ENCODE measurements at regions not wholly inside any gene's neighbourhood (a gene's known extent, or its start where the extent isn't known, plus 50 kb on each side); places are given as distances from the start of the nearest gene placed in this dataset.

DNA sequence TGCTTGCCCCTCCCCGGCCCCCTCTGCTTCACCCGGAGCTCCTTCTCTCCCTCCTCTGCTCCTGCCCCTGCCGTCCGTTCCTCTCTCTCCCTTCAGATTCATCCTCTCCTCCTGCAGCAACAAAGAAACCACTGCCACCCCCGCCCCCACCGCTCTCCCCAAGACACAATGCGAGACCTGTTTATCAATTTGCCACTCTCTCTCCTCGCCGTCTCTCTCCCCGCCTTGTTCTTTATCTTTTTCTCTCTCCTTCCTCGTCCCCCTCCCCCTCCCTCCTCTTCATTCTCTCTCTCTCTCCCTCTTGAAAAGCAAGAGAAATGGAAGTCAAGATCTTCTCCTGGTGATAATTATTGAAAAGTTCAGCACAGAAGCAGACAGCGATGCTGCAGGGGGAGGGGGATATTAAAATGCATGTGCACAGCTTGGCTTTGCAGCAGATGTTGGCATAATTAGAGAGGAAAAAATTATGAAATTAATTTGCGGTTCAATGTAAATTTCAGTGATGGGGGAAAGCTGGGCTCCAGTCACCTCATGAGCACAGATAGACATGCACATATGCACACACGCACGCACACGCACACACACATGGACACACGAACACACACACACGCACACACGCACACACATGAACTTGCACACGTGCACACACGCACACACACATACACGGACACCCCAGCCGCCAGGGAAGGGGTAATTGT is 58.1 kb upstream of the CBFA2T3 start:
- Histone ChIP-seq H3K27ac (replicated peaks) (no peak overlapping the region), H3K4me1 (no peaks in the 10 kb centered on the region), H3K27me3 (ENCODE audit: low read depth) (peaks cover 71% of the 10 kb centered on the region), H3K36me3 (no peaks in the 10 kb centered on the region), H3K4me3 (no peak overlapping the region), H3K9me3 (replicated peaks) (peaks cover 12% of the 10 kb centered on the region)
- DNase-seq, result no peak
- TF ChIP-seq, protein P1, sequence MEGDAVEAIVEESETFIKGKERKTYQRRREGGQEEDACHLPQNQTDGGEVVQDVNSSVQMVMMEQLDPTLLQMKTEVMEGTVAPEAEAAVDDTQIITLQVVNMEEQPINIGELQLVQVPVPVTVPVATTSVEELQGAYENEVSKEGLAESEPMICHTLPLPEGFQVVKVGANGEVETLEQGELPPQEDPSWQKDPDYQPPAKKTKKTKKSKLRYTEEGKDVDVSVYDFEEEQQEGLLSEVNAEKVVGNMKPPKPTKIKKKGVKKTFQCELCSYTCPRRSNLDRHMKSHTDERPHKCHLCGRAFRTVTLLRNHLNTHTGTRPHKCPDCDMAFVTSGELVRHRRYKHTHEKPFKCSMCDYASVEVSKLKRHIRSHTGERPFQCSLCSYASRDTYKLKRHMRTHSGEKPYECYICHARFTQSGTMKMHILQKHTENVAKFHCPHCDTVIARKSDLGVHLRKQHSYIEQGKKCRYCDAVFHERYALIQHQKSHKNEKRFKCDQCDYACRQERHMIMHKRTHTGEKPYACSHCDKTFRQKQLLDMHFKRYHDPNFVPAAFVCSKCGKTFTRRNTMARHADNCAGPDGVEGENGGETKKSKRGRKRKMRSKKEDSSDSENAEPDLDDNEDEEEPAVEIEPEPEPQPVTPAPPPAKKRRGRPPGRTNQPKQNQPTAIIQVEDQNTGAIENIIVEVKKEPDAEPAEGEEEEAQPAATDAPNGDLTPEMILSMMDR (IDR thresholded peaks at IDR 0.05; ENCODE audit: borderline replicate concordance), result no peak
- intact Hi-C loops (cut with micrococcal nuclease), result no loop called here

DNA sequence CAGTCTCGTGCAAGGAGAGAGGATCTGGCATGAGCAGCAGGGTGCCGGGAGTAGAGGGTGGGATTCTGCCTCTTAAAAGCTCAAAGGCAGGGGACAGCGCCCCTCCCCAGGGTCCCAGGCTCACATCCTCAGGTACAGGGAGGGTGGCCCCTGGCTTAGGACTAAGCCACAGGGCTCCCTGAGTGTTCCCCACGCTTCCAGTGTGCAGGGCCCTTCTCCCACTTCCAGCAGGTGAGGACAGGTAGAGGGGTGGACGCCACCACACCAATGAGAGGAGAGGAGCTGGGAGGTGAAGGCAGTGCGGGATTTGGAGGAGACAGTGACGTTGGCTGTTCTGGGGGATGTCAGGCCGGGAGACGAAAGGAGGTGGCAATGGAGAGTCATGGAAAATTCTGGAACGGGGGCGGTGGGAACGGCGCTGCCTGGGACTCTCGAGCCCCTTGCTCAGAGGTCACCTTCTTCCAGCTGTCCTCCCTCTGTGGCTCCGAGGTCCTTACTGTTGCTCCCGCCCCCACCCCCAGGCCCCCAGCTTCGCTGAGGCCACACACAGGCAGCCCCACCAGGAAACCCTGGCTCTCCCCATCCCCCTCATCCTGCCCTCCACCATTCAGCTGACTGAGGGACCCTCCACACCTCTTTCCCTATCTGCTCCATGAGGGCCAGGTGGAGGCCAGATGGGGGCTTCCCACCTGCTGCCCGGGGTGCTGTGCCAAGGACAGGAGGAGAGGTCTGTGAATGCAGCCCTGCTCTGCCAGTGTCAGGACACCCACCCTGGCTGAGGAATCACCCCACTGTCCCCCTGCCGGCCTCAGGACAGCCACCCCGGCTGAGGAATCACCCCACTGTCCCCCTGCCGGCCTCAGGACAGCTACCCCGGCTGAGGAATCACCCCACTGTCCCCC is 57.7 kb upstream of the ACSF3 start:
- TF ChIP-seq, protein P1 (IDR thresholded peaks at IDR 0.05; ENCODE audit: borderline replicate concordance), result no peak
- Histone ChIP-seq H3K4me3 (no peak overlapping the region), H3K9me3 (replicated peaks) (peaks cover 8% of the 10 kb centered on the region), H3K36me3 (no peaks in the 10 kb centered on the region), H3K27me3 (ENCODE audit: low read depth) (peaks cover 79% of the 10 kb centered on the region), H3K27ac (replicated peaks) (no peak overlapping the region), H3K4me1 (no peaks in the 10 kb centered on the region)
- DNase-seq, result peak; percentile 3
- intact Hi-C loops (cut with micrococcal nuclease), result no loop called here

DNA sequence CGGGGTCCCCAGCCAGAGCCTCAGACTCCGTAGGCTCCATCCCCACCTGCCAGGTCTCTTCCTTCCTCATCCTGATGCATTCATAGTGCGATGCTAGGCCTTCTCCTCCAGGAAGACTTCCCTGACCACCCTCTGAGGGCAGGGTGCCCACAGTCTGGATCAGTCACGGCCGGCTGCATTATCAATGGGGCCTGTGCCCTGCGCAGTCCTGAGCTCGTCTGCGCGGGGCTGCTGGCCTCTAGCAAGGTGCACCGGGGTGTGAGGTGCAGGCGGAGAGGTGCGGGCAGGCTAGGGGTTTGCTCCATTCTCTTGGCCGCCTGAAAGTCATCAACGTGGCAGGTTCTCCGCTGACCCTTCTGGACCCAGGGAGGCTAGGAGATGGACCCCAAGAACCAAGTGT is 56.9 kb upstream of the ACSF3 start:
- intact Hi-C loops (cut with micrococcal nuclease), result no loop called here
- TF ChIP-seq, protein P1 (IDR thresholded peaks at IDR 0.05; ENCODE audit: borderline replicate concordance), result no peak
- Histone ChIP-seq H3K27ac (replicated peaks) (no peak overlapping the region), H3K9me3 (replicated peaks) (no peaks in the 10 kb centered on the region), H3K27me3 (ENCODE audit: low read depth) (peaks cover 88% of the 10 kb centered on the region), H3K4me3 (no peak overlapping the region), H3K36me3 (no peaks in the 10 kb centered on the region), H3K4me1 (no peaks in the 10 kb centered on the region)
- DNase-seq, result no peak

DNA sequence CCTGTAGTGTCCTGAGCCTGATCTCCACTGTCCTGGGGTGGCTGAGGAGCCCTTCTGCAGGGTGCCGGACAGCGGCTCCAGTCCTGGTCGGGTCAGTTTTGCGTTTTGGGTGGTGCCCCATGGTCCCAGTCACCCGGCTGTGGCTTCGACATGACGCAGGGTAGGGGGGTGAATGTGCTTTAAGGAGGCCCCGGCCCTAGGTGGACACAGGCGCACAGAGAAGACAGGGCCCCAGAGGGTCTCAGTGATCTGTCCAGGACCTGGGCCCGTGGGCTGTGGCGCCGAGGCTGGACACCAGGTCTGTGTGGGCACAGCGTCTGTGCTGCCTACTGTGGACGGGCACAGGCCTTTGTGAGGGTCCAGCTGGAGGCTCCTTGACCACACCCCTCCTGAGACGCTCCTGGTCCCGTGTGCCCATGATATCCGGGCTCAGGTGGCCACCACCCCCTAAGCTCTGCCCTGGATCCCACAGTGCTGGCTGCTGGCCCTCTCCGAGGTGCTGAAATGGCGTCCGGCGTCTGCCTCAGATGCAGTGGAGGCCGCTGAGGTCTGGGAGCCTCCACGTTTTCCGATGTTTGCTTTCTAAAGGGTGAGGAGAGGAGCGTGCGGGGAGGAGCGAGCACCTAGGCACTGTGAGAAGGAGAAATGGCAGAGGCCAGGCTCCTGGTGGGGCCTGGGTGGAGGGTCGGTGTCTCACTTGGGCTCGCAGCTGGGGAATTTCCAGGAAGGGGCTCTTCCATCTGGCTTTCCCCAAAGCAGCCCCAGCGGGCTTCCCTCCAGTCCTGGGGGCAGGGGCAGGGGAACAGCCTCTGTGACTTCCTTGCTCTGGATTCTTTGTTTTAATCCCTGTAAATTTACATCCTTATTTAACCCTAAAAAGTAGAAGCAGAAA is 56.1 kb upstream of the ACSF3 start:
- Histone ChIP-seq H3K9me3 (replicated peaks) (no peaks in the 10 kb centered on the region), H3K27ac (replicated peaks) (no peak overlapping the region), H3K36me3 (no peaks in the 10 kb centered on the region), H3K4me3 (no peak overlapping the region), H3K4me1 (no peaks in the 10 kb centered on the region), H3K27me3 (ENCODE audit: low read depth) (peaks cover 93% of the 10 kb centered on the region)
- TF ChIP-seq, protein P1 (IDR thresholded peaks at IDR 0.05; ENCODE audit: borderline replicate concordance), result no peak
- intact Hi-C loops (cut with micrococcal nuclease), result no loop called here
- no peak for DNase-seq

DNA sequence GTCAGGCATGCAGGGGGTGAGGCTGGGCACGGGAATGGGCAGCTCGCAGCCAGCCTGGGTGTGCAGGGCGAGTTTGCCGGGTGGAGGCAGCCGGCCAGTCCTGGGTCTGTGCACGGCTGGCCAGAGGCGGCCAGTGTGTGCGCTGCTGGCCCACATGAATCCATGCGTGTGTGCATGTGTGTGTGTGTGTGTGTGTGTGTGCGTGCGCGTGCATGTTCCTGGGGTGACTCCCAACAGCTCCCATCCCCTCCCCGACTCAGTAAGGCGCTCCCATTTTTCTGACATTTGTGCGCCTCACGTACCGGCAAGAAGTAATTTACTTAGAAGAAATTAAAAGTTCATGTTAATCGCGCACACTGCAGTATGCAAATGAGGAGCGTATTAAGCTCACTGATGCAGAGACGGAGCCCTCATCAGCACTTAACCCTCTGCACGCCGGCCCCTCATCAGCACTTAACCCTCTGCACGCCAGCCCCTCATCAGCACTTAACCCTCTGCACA is 55.4 kb upstream of the ACSF3 start:
- no peak for DNase-seq
- Histone ChIP-seq H3K27ac (replicated peaks) (no peak overlapping the region), H3K4me1 (no peaks in the 10 kb centered on the region), H3K27me3 (ENCODE audit: low read depth) (peaks cover 97% of the 10 kb centered on the region), H3K4me3 (no peak overlapping the region), H3K9me3 (replicated peaks) (no peaks in the 10 kb centered on the region), H3K36me3 (no peaks in the 10 kb centered on the region)
- intact Hi-C loops (cut with micrococcal nuclease), result no loop called here
- TF ChIP-seq, protein P1 (IDR thresholded peaks at IDR 0.05; ENCODE audit: borderline replicate concordance), result no peak
